Lower leg skin (tissue), 4 donors: ENCODE measurements at regions not wholly inside any gene's neighbourhood (a gene's known extent, or its start where the extent isn't known, plus 50 kb on each side); places are given as distances from the start of the nearest gene placed in this dataset.

Source experiments
- DNase-seq, 2 donors: peaks; one replicate each; pipeline ENCODE4 v3.0.0-alpha.2; 2019; ENCODE audit warnings: low spot score in 2 of 2
- H3K4me3 ChIP-seq: fragments of 200-600 bp; sonication (generic); 2 replicates; pipeline ENCODE4 v1.5.1; 2017; ENCODE audit warnings: mild to moderate bottlenecking, low read depth; ENCODE audit not compliant: poor library complexity, severe bottlenecking
- POLR2A ChIP-seq, 2 donors: fragments of 450-650 bp; IDR thresholded peaks; one replicate each; pipeline ENCODE4 v1.6.1; 2016 to 2017; ENCODE audit warnings: antibody characterized with exemption in 2 of 2, mild to moderate bottlenecking in 1 of 2, moderate library complexity in 1 of 2
- WGBS, 2 donors: methylation state at CpG; one replicate each; pipeline ENCODE4 v1.1.5; 2018; 5-methylcytosine and 5-hydroxymethylcytosine counted together
- intact Hi-C: fragments of 100-400 bp; cut with DNase I; formaldehyde crosslinking; loops from one replicate; pipeline ENCODE4 v1.15.0; 2023; ENCODE audit warnings: low total_unique reads
- TF ChIP-seq, protein P1 (sequence below), 3 donors: fragments of 450-650 bp; IDR thresholded peaks; one replicate each; pipeline ENCODE4 v1.5.1; 2016; ENCODE audit warnings: antibody characterized with exemption in 3 of 3, mild to moderate bottlenecking in 3 of 3, moderate library complexity in 2 of 3

GRCh38 chr5:15008476-15008875, 136.9 kb upstream of the ANKH start:
- intact Hi-C loops: no loop called here
- no peak for TF ChIP-seq POLR2A (IDR thresholded peaks at IDR 0.05)
- TF ChIP-seq, protein P1, sequence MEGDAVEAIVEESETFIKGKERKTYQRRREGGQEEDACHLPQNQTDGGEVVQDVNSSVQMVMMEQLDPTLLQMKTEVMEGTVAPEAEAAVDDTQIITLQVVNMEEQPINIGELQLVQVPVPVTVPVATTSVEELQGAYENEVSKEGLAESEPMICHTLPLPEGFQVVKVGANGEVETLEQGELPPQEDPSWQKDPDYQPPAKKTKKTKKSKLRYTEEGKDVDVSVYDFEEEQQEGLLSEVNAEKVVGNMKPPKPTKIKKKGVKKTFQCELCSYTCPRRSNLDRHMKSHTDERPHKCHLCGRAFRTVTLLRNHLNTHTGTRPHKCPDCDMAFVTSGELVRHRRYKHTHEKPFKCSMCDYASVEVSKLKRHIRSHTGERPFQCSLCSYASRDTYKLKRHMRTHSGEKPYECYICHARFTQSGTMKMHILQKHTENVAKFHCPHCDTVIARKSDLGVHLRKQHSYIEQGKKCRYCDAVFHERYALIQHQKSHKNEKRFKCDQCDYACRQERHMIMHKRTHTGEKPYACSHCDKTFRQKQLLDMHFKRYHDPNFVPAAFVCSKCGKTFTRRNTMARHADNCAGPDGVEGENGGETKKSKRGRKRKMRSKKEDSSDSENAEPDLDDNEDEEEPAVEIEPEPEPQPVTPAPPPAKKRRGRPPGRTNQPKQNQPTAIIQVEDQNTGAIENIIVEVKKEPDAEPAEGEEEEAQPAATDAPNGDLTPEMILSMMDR (IDR thresholded peaks at IDR 0.05): no peak
- peak; percentile 94 to 98 for DNase-seq
- H3K4me3 ChIP-seq: no peak overlapping the region
- 8 to 23% methylated on average over 8 of the region's 8 CpGs for WGBS, 2 donors

DNA sequence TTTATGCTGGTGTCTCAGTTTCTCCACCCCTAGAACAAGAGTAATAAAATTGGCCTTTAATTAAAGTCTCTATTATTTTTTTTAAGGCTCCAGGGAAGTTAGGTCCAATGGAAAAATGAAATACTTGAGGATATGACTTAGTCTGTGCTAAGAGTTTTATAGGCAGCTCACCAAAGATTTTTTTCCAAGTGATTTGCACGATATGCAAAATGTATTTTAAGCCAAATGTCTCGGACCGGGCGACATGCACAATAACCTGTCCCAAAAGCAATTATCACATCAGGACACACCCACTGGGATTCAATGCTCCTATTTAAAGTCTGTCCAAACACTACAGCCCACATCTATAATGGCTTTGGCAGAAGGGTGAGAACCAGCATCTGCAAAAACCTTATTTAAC, 136.1 kb upstream of the ANKH start:
- intact Hi-C loops: no loop called here
- DNase-seq: no peak
- H3K4me3 ChIP-seq: no peak overlapping the region
- TF ChIP-seq, protein P1 (IDR thresholded peaks at IDR 0.05): no peak
- TF ChIP-seq POLR2A (IDR thresholded peaks at IDR 0.05): no peak
- WGBS, 2 donors: 22 to 26% methylated on average over 4 of the region's 4 CpGs

GRCh38 chr5:15004506-15004905, 132.9 kb upstream of the ANKH start:
- no peak overlapping the region for H3K4me3 ChIP-seq
- TF ChIP-seq, protein P1 (IDR thresholded peaks at IDR 0.05): no peak
- intact Hi-C loops: no loop called here
- no peak for DNase-seq

DNA sequence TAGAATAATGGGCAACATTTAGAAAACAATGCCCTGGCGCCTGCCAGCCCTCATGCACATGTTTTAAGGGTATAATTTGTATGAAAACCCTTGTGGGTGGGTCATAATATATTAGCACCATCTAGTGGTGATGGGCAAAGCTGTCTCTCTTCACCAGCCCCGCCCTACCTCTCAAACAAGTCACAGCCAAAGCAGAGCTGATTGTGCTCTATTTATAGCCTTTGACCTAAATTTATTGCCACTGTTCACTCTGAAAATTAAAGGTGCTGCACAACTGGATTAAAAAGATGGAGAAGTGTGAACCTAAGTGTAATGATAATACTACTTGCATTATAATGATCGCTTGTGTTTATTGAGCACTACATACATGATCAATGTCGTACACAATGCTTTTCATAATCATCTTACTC, 131.9 kb upstream of the ANKH start:
- DNase-seq: peak; percentile 65 to 88
- 42 to 45% methylated on average over 4 of the region's 4 CpGs for WGBS, 2 donors
- H3K4me3 ChIP-seq: no peak overlapping the region
- intact Hi-C loops: no loop called here
- TF ChIP-seq, protein P1 (IDR thresholded peaks at IDR 0.05): peak in 1 of 3 donors; percentile 37
- TF ChIP-seq POLR2A (IDR thresholded peaks at IDR 0.05): no peak

GRCh38 chr5:15002791-15003190, 131.2 kb upstream of the ANKH start:
- 24 to 28% methylated on average over 2 of the region's 2 CpGs for WGBS, 2 donors
- no peak overlapping the region for H3K4me3 ChIP-seq
- no peak for DNase-seq
- intact Hi-C loops: no loop called here
- no peak for TF ChIP-seq POLR2A (IDR thresholded peaks at IDR 0.05)
- TF ChIP-seq, protein P1 (IDR thresholded peaks at IDR 0.05): no peak

DNA sequence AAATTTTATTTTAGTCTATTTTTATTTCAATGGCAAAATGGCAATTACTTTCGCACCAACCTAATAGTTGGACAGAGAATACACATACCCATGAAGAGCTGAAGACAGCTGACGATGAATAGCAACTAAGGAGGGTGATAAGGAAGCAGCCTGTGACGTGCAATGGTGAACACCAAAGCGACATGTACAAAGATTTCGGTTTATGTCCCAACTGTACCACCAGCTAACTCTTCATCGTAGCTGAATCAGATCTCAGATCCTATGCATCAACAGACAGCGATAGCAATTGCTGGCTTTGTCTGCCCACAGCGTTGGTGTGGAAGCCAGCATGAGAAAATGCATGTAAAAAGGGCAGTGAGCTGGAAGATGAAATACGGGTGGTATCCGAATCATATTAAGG, 130.6 kb upstream of the ANKH start:
- no peak overlapping the region for H3K4me3 ChIP-seq
- TF ChIP-seq, protein P1 (IDR thresholded peaks at IDR 0.05): no peak
- no peak for TF ChIP-seq POLR2A (IDR thresholded peaks at IDR 0.05)
- WGBS, 2 donors: 83 to 85% methylated on average over 10 of the region's 10 CpGs
- DNase-seq: no peak
- intact Hi-C loops: no loop called here
